Neural progenitor cell (in vitro differentiated cells): ENCODE measurements at regions not wholly inside any gene's neighbourhood (a gene's known extent, or its start where the extent isn't known, plus 50 kb on each side); places are given as distances from the start of the nearest gene placed in this dataset.

ENCODE experiments used
- DNase-seq: peaks from one replicate; pipeline ENCODE4 v3.0.0-alpha.2; 2016; ENCODE audit warnings: low spot score
- H2AFZ ChIP-seq: fragments of 200-600 bp; sonication (generic); replicated peaks from 2 replicates; pipeline ENCODE4 v1.6.1; 2016; ENCODE audit warnings: antibody characterized with exemption
- H3F3A ChIP-seq: fragments of 200-600 bp; sonication (generic); 2 replicates; pipeline ENCODE4 v1.6.1; 2016; ENCODE audit warnings: antibody characterized with exemption, low read depth
- H3K27ac ChIP-seq: fragments of 200-600 bp; sonication (generic); 2 replicates; pipeline ENCODE4 v1.5.1; 2016; ENCODE audit warnings: mild to moderate bottlenecking
- H3K27me3 ChIP-seq: fragments of 200-600 bp; sonication (generic); 2 replicates; pipeline ENCODE4 v1.6.1; 2016; ENCODE audit warnings: mild to moderate bottlenecking, moderate library complexity
- H3K36me3 ChIP-seq: fragments of 200-600 bp; sonication (generic); 2 replicates; pipeline ENCODE4 v1.5.1; 2016
- H3K4me1 ChIP-seq: fragments of 200-600 bp; sonication (generic); 2 replicates; pipeline ENCODE4 v1.6.1; 2016; ENCODE audit warnings: mixed run types
- H3K4me2 ChIP-seq: fragments of 200-600 bp; sonication (generic); 2 replicates; pipeline ENCODE4 v1.6.1; 2016
- H3K4me3 ChIP-seq: fragments of 200-600 bp; sonication (generic); 2 replicates; pipeline ENCODE4 v1.5.1; 2016
- H3K79me2 ChIP-seq: fragments of 200-600 bp; sonication (generic); 2 replicates; pipeline ENCODE4 v1.6.1; 2016; ENCODE audit warnings: low read depth
- H3K9ac ChIP-seq: fragments of 200-600 bp; sonication (generic); 2 replicates; pipeline ENCODE4 v1.6.1; 2016
- H3K9me3 ChIP-seq: fragments of 200-600 bp; sonication (generic); 2 replicates; pipeline ENCODE4 v1.5.1; 2016; ENCODE audit warnings: low read depth
- H4K20me1 ChIP-seq: fragments of 200-600 bp; sonication (generic); 2 replicates; pipeline ENCODE4 v1.6.1; 2016; ENCODE audit warnings: low read depth
- H3K27ac Mint-ChIP-seq: 3 replicates; pipeline ENCODE4 v1.8.0; 2021; ENCODE audit warnings: mixed read lengths
- H3K27me3 Mint-ChIP-seq: 2 replicates; pipeline ENCODE4 v1.8.0; 2022; ENCODE audit warnings: low read depth, mild to moderate bottlenecking, inconsistent platforms, moderate library complexity, mixed read lengths; ENCODE audit not compliant: insufficient read depth
- H3K36me3 Mint-ChIP-seq: 3 replicates; pipeline ENCODE4 v1.8.0; 2021; ENCODE audit warnings: mixed read lengths
- H3K4me1 Mint-ChIP-seq: 3 replicates; pipeline ENCODE4 v1.8.0; 2021; ENCODE audit warnings: mixed read lengths
- H3K4me3 Mint-ChIP-seq: 3 replicates; pipeline ENCODE4 v1.8.0; 2021; ENCODE audit warnings: mild to moderate bottlenecking, moderate library complexity, mixed read lengths
- H3K9me3 Mint-ChIP-seq: 3 replicates; pipeline ENCODE4 v1.8.0; 2020; ENCODE audit warnings: mixed read lengths
- CTCF ChIP-seq: fragments of 200-600 bp; sonication (generic); IDR thresholded peaks from 2 replicates; pipeline ENCODE4 v1.5.1; 2017; ENCODE audit warnings: antibody characterized with exemption, mild to moderate bottlenecking
- EZH2 ChIP-seq: fragments of 200-600 bp; sonication (generic); IDR thresholded peaks from 2 replicates; pipeline ENCODE4 v1.6.1; 2017; ENCODE audit warnings: antibody characterized with exemption, mild to moderate bottlenecking, moderate library complexity
- EZH2phosphoT487 ChIP-seq: fragments of 200-600 bp; sonication (generic); IDR thresholded peaks from 2 replicates; pipeline ENCODE4 v1.6.1; 2017; ENCODE audit warnings: antibody characterized with exemption

- H3K9me3 Mint-ChIP-seq = peaks cover 15% of the 10 kb centered on the region
- Histone ChIP-seq H3K9me3 (peaks cover 5% of the 10 kb centered on the region), H3K4me2 (no peak overlapping the region), H3K4me3 (no peak overlapping the region), H3K4me1 (no peaks in the 10 kb centered on the region), H2AFZ (no peak overlapping the region), H3F3A (no peaks in the 10 kb centered on the region), H3K79me2 (no peaks in the 10 kb centered on the region), H3K27ac (no peak overlapping the region), H3K27me3 (no peaks in the 10 kb centered on the region), H3K9ac (no peak overlapping the region), H3K36me3 (no peaks in the 10 kb centered on the region), H4K20me1 (no peaks in the 10 kb centered on the region)
- H3K27ac Mint-ChIP-seq = no peak overlapping the region
- no peak overlapping the region for H3K4me3 Mint-ChIP-seq
- H3K36me3 Mint-ChIP-seq = no peaks in the 10 kb centered on the region
- DNase-seq = no peak
- peaks cover 4% of the 10 kb centered on the region for H3K27me3 Mint-ChIP-seq
- no peaks in the 10 kb centered on the region for H3K4me1 Mint-ChIP-seq
- TF ChIP-seq EZH2 = no peak
- no peak for TF ChIP-seq EZH2phosphoT487
- TF ChIP-seq CTCF = no peak
Measured at GRCh38 chr2:183389546-183390080, 265.4 kb downstream of the NUP35 start.

- TF ChIP-seq EZH2phosphoT487 (no peak), CTCF (no peak), EZH2 (no peak)
- Histone ChIP-seq H4K20me1 (no peaks in the 10 kb centered on the region), H3K36me3 (no peaks in the 10 kb centered on the region), H3K4me1 (no peaks in the 10 kb centered on the region), H3K4me2 (no peak overlapping the region), H3K9me3 (peaks cover 5% of the 10 kb centered on the region), H3K27me3 (no peaks in the 10 kb centered on the region), H2AFZ (no peak overlapping the region), H3K4me3 (no peak overlapping the region), H3K27ac (no peak overlapping the region), H3K9ac (no peak overlapping the region), H3F3A (no peaks in the 10 kb centered on the region), H3K79me2 (no peaks in the 10 kb centered on the region)
- Mint-ChIP-seq H3K4me1 (no peaks in the 10 kb centered on the region), H3K4me3 (no peak overlapping the region), H3K27ac (no peak overlapping the region), H3K9me3 (peaks cover 19% of the 10 kb centered on the region), H3K27me3 (peaks cover 4% of the 10 kb centered on the region), H3K36me3 (peaks cover 4% of the 10 kb centered on the region)
- DNase-seq = no peak
Measured at GRCh38 chr2:183390109-183390508, 265.9 kb downstream of the NUP35 start.

GRCh38 chr2:183404392-183404791 is 280.1 kb downstream of the NUP35 start:
- Histone ChIP-seq H4K20me1 (no peaks in the 10 kb centered on the region), H3K36me3 (no peaks in the 10 kb centered on the region), H3K9me3 (no peaks in the 10 kb centered on the region), H3F3A (peaks cover 11% of the 10 kb centered on the region), H2AFZ (no peak overlapping the region), H3K27me3 (no peaks in the 10 kb centered on the region), H3K27ac (no peak overlapping the region), H3K4me3 (no peak overlapping the region), H3K79me2 (no peaks in the 10 kb centered on the region), H3K4me2 (no peak overlapping the region), H3K4me1 (peaks cover 12% of the 10 kb centered on the region), H3K9ac (no peak overlapping the region)
- no peaks in the 10 kb centered on the region for H3K27me3 Mint-ChIP-seq
- no peak for DNase-seq
- no peak overlapping the region for H3K4me3 Mint-ChIP-seq
- TF ChIP-seq CTCF (no peak), EZH2 (no peak), EZH2phosphoT487 (no peak)
- no peaks in the 10 kb centered on the region for H3K9me3 Mint-ChIP-seq
- H3K27ac Mint-ChIP-seq = no peak overlapping the region
- no peaks in the 10 kb centered on the region for H3K36me3 Mint-ChIP-seq
- H3K4me1 Mint-ChIP-seq = no peaks in the 10 kb centered on the region
